NCI-H69 (cell line): ENCODE measurements at regions not wholly inside any gene's neighbourhood (a gene's known extent, or its start where the extent isn't known, plus 50 kb on each side); places are given as distances from the start of the nearest gene placed in this dataset.
"Not testable (repeated sequence)": the region's sequence is repeated elsewhere in the genome, so short reads cannot be mapped to it uniquely, and the experiment has no call there.

ENCODE experiments used
- DNase-seq: peaks from one replicate; lab custom pipeline; 2025; lab: John Stamatoyannopoulos, UW

DNA sequence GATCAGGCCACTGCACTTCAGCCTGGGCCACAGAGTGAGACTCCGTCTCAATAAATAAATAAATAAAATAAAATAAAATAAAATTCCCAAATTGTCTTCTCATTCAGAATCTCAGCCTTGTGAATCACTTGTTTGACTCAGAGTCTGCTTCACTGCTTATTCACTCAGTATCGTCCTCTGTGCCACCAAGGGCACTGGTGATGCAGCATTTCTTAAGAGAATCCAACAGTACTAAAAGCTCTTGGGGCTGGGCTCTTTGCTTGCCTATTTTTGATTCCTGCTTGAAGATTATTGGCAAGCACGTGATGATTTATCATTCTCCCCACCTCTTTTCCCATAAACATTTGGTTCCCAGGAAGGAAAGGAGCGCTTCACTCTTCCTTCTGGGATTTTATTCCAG is 54.8 kb upstream of the HMGB1 start:
- no peak for DNase-seq

DNA sequence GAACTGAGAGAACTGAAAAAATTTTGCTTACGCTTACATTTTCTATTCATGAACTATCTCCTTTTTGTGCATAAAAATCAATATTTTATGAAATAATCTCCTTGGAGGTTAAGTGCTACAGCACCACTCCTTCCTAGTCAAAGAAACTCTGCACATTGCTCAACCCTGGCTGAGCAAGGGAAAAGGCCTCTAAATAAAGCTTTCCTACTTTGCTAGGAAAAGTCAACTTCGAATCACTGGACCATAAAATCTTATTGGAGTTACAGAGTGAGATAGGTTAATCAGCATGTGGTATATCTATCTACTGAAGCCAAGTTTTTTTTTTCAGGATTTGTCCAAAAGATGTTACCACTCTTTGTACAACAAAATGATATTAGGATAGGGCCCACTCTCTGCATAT is 57.5 kb upstream of the HMGB1 start:
- no peak for DNase-seq

DNA sequence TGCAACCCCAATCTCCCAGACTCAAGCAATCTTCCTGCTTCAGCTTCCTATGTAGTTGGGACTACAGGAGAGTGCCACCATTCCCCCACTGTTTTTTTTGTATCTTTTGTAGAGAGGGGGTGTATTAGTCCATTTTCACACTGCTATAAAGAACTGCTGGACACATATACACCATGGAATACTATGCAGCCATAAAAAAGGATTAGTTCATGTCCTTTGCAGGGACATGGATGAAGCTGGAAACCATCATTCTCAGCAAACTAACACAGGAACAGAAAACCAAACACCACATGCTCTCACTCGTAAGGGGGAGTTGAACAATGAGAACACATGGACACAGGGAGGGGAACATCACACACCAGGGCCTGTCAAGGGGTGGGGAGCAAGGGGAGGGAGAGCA is 58.1 kb upstream of the HMGB1 start:
- not testable (repeated sequence) for DNase-seq

GRCh38 chr13:30525212-30525611 is 59.5 kb upstream of the HMGB1 start:
- DNase-seq = not testable (repeated sequence)

DNA sequence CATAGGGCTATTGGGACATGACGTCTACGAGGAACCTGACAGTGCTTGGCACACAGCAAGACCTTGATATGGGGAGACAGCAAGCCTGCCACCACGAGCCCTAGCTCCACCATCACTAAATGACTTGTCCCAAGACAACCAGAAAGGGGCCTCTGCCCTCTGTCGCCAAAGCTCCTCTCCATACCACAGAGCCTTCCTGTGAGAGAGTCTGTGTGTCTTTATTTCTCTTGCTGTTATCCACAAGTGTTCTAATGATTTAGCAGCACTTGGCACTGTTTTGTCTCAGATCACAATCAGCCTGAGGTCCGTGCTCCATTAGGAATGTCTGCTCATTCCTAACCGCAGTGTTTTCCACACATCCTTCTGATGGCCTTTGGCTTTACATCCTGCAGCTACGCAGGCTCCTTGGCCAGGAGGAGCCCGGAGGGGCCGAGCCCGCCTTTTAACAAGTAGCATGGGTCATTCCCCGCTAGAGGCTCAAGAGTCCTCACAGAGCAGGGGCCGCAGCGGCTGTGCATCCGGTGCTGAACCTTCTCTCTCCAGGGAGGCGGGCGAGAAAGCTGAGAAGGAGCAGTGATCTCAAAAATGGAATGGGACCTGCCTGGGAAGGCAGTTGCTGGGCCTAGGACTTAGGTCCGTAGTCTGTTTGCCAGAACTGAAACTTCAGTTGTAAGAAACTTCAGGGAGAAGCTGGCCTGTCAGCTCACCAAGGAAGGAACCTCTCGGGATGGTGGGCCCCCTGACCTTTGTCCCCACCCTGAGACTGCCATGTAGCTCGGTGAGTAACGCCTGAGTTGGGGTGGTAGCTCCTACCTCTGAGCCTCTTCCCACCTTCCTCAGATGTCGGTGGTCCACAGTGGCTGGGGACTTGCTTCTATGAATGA is 61.1 kb upstream of the HMGB1 start:
- DNase-seq = no peak

- DNase-seq = no peak
These were observed 63.5 kb upstream of the HMGB1 start for GRCh38 chr13:30529085-30529834.

DNA sequence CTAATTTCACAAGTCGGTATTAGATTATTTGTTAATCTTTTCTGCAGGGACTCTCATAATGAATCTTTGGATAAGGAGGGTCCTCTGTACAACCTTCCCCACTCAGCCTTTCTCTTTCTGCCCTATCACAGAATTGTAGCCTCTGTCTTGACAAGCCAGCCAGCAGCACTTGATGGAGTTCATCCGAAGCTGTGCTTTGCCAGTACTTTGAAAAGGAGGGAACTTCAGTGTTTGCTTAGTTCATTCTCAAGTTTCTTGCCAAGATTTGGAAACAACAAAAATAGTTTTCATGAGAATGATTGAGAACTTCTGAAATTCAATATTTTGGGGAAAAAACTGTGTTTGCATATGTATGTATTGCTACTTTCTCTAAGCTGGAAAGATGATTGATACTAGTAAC is 69.3 kb upstream of the HMGB1 start:
- DNase-seq = no peak

GRCh38 chr13:30545320-30545719 is 72.4 kb upstream of the USPL1 start:
- no peak for DNase-seq

GRCh38 chr13:30548046-30548445 is 69.7 kb upstream of the USPL1 start:
- DNase-seq = not testable (repeated sequence)

- DNase-seq = peak; percentile 52
These were observed 66.5 kb upstream of the USPL1 start for GRCh38 chr13:30551189-30551588.

GRCh38 chr13:30552567-30552966 is 65.2 kb upstream of the USPL1 start:
- no peak for DNase-seq

DNA sequence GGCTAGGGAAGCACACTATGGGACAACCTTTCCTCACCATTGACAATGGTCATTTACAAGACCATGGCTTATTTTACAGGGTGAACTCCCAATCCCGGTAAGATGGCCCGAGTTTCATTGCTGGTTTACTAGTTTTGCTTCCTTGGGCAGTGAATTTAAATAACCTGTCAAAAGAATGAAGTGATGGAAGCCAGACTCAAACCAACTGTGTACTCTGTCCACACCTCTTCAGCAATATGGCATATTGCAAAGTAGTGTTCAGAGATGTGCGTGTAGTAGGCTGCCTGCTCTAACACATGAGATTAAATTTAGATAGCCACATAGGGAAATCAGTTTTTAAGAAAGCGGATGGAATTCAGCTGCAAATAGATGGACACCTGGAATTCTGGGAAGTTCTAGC is 58.4 kb upstream of the USPL1 start:
- DNase-seq = no peak

GRCh38 chr13:30560212-30560611 is 57.5 kb upstream of the USPL1 start:
- DNase-seq = no peak

- DNase-seq = no peak
These were observed 56.2 kb upstream of the USPL1 start for GRCh38 chr13:30561511-30561910.

GRCh38 chr13:30564489-30564888 is 53.2 kb upstream of the USPL1 start:
- DNase-seq = no peak

- DNase-seq = no peak
These were observed 52.1 kb upstream of the USPL1 start for GRCh38 chr13:30565658-30566057.

DNA sequence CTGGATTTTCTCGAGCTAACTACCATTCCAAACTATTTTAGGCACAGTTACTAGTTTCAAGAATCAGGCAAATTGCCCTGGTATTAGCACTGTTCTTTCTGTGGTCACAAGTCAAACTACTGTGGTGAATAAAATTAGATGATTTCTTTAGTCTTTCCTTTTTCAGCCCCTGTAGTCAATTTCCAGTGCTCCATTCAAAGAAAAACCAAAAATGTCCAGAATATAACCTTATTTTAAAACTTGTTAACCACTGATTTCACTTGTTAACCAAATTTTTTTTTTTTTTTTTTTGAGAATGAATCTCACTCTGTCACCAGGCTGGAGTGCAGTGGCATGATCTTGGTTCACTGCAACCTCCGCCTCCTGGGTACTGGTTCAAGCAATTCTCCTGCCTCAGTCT is 50.6 kb upstream of the USPL1 start:
- DNase-seq = no peak
